Urinary bladder (tissue), 3 donors: ENCODE measurements at regions not wholly inside any gene's neighbourhood (a gene's known extent, or its start where the extent isn't known, plus 50 kb on each side); places are given as distances from the start of the nearest gene placed in this dataset.

Experiments
- DNase-seq: peaks from one replicate; pipeline ENCODE4 v3.0.0-alpha.2; 2015; ENCODE audit errors: extremely low spot score
- H3K27ac ChIP-seq: one replicate; pipeline ENCODE4 v1.5.1; 2013; ENCODE audit warnings: low read depth, mild to moderate bottlenecking, moderate library complexity
- H3K36me3 ChIP-seq: one replicate; pipeline ENCODE4 v1.6.1; 2013; ENCODE audit warnings: mild to moderate bottlenecking, moderate library complexity; ENCODE audit not compliant: insufficient read depth
- H3K4me1 ChIP-seq: one replicate; pipeline ENCODE4 v1.6.1; 2013; ENCODE audit warnings: mild to moderate bottlenecking, moderate library complexity; ENCODE audit not compliant: insufficient read depth
- H3K4me3 ChIP-seq: one replicate; pipeline ENCODE4 v1.5.1; 2013; ENCODE audit warnings: low read depth, low read length
- WGBS: extraction: QIAGEN DNeasy Blood & Tissue Kit; methylation state at CpG from one replicate; pipeline ENCODE4 v1.1.7; 2013; 5-methylcytosine and 5-hydroxymethylcytosine counted together
- donor health status: healthy with polysubstance abuse.
- donor health status: healthy.

DNA sequence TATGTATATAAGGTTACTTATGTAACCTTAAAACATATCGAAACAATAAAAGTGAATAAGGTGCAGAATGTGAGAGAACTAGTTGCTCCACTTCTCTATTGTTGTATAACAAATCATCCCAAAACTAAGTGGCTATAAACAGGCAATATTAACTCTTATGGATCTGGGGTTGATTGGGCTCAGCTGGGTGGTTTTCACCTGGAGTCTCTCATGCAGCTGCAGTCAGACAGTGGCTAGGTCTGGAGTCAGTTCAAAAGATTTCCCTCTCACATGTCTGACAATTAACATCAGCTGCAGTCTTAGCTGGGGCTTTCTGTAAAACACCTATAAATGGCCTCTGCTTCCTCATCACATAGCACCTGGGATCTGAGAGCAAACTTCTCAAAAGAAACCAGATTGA lies 288.4 kb upstream of the SASH1 start:
- Histone ChIP-seq H3K27ac (no peak overlapping the region), H3K36me3 (no peaks in the 10 kb centered on the region), H3K4me3 (no peak overlapping the region), H3K4me1 (no peaks in the 10 kb centered on the region)
- 96% methylated on average over 1 of the region's 1 CpG for WGBS
- no peak for DNase-seq

DNA sequence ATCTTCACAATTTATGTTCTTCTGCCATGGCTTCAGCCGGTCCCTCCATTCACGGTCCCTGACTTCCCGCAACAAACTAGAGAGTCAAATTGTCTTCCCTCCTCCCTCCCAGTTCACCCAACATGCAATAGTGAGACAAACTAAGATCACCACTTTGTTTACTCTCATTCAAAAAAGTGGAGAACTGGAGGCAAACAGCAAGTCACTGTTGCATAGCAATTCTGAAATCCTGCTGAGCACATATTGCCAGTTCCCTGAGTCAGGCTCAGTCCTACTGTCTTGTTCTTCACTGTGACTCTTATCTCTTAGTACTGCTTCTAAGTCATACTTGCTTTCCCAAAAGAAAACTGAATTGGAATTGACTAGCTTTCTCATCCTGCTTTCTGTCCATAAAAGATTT lies 287.2 kb upstream of the SASH1 start:
- H3K4me3 ChIP-seq = no peak overlapping the region
- H3K4me1 ChIP-seq = no peaks in the 10 kb centered on the region
- 90% methylated on average over 3 of the region's 3 CpGs for WGBS
- H3K27ac ChIP-seq = no peak overlapping the region
- no peaks in the 10 kb centered on the region for H3K36me3 ChIP-seq
- DNase-seq = no peak

DNA sequence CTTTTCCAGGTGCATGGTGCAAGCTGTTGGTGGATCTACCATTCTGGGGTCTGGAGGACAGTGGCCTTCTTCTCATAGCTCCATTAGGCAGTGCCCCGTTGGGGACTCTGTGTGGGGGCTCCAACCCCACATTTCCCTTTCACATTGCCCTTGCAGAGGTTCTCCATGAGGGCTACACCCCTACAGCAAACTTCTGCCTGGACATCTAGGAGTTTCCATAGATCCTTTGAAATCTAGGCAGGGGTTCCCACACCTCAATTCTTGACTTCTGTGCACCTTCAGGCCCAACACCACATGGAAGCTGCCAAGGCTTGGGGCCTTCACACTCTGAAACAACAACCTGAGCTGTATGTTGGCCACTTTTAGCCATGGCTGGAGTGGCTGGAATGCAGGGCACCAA lies 282.8 kb upstream of the SASH1 start:
- DNase-seq = no peak
- Histone ChIP-seq H3K4me1 (no peaks in the 10 kb centered on the region), H3K4me3 (no peak overlapping the region), H3K36me3 (no peaks in the 10 kb centered on the region), H3K27ac (no peak overlapping the region)
- WGBS = 82% methylated on average over 1 of the region's 1 CpG

DNA sequence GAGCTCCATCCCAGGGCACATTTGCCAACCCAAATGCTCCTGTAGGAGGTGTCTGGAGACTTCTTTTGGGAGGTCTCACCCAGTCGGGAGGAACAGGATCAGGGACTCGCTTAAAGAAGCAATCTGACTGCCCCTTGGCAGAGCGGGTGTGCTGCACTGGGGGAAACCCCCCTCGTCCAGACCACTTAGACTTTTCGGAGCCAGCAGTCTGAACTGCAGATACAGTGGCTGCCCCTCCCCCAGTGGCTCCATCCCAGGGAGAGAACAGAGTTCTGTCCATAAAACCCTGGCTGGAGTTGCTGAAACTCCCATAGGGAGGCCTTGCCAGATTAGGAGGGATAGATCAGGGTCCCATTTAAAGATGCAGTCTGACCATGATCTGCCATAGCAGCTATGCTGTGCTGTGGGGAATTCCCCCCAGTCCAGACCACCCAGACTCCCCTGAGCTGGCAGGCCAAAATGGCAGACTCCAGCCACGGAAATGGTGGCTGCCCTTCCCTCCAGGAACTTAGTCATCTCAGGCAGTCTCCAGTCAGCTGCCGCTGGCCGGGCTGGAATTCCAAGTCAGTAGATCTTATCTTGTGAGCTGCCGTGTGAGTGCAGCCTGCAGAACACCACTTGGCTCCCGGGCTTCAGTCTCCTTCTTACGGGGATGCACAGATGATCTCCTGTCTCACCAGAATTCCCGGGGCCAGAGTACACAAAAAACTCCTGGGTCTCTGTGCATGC lies 278.1 kb upstream of the SASH1 start:
- no peak for DNase-seq
- 43% methylated on average over 12 of the region's 12 CpGs for WGBS
- Histone ChIP-seq H3K4me3 (no peak overlapping the region), H3K36me3 (no peaks in the 10 kb centered on the region), H3K27ac (no peak overlapping the region), H3K4me1 (no peaks in the 10 kb centered on the region)

DNA sequence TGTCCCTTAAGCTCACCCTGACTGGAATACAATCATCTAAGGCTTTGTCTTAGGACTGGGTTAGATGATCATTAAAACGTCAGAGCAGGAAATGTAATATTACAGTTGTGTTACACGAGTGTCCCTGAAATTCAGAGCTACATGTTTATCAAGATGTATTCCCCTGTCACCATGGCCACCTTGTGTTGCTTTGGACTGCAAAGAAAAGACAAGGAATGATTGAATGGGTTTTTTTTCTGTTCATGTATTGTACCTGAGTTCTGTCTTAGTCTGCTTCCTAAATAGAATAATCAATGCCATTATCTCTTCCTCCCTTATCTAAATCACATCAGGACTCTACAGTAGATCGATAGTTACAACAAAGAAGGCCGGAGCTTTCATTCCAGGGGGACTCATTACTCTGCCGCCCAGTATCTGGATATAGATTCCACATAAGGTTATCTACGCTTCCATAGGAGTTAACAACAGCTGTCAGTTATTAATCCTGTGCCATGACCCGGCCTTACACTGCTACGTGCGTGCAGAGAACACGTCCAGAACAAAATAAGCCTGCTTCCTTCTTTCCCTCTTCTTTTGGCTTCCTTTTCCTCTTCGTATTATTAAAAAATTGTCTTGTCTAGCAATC lies 274.1 kb upstream of the SASH1 start:
- 52% methylated on average over 11 of the region's 11 CpGs for WGBS
- no peaks in the 10 kb centered on the region for H3K4me1 ChIP-seq
- no peak overlapping the region for H3K4me3 ChIP-seq
- H3K27ac ChIP-seq = no peak overlapping the region
- no peaks in the 10 kb centered on the region for H3K36me3 ChIP-seq
- no peak for DNase-seq

DNA sequence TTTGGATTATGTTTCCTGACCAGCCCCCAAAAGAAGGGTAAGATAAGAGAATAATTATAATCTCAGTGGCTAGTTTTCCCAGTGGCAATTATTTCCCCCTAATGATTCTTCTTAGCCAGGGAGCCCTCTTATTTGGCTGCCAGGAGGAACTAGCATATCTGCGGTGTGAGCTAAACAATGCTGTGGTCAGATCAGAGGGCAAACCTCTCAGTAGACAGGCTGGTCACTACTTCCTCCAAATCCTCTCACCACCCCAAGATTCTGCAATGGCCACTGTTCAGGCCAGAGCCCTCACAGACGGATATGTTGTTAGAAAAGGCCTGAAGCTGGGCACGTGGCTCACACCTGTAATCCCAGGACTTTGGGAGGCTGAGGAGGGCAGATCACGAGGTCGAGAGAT lies 273.4 kb upstream of the SASH1 start:
- Histone ChIP-seq H3K36me3 (no peaks in the 10 kb centered on the region), H3K27ac (no peak overlapping the region), H3K4me1 (no peaks in the 10 kb centered on the region), H3K4me3 (no peak overlapping the region)
- WGBS = 93% methylated on average over 5 of the region's 5 CpGs
- no peak for DNase-seq

DNA sequence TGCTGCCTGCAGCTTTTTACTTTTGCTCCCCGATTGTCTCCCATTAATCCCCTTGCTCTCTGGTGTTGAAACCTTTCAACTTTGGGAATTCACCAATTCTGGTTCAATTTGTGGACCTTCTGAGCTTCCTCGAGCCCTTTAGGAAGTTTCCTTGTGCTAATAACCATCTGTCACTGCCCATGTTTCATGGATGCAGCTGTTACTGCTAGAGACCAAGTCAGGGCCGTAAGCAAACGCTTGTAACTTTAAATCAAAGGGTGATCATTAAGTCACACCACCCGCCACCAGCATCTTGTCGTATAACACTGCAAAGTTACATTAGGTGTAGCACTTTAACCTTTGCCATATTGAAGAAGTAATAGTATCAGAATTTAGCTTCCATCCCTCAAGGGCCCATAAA lies 268.3 kb upstream of the SASH1 start:
- WGBS = 84% methylated on average over 6 of the region's 6 CpGs
- H3K4me3 ChIP-seq = no peak overlapping the region
- H3K4me1 ChIP-seq = no peaks in the 10 kb centered on the region
- no peaks in the 10 kb centered on the region for H3K36me3 ChIP-seq
- no peak overlapping the region for H3K27ac ChIP-seq
- no peak for DNase-seq

DNA sequence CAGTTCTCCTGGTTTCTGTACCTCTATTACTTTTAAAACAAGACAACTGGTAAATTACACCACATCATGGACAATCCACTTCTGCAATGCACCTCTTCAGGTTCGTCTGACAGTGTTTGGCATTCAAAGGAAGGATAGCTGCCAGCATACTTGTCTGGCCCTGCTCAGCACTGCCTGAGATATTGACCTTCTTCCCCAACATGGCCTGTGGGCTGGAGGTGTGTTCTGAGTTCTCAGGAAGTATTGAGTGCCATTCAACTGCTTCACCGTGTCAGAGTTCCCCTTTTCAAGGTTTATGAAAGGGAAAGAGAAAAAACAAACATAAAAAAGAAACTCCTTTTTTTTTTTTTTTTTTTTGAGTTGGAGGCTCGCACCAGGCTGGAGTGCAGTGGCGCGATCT lies 267.9 kb upstream of the SASH1 start:
- Histone ChIP-seq H3K4me1 (no peaks in the 10 kb centered on the region), H3K36me3 (no peaks in the 10 kb centered on the region), H3K27ac (no peak overlapping the region), H3K4me3 (no peak overlapping the region)
- WGBS = 82% methylated on average over 5 of the region's 5 CpGs
- no peak for DNase-seq

DNA sequence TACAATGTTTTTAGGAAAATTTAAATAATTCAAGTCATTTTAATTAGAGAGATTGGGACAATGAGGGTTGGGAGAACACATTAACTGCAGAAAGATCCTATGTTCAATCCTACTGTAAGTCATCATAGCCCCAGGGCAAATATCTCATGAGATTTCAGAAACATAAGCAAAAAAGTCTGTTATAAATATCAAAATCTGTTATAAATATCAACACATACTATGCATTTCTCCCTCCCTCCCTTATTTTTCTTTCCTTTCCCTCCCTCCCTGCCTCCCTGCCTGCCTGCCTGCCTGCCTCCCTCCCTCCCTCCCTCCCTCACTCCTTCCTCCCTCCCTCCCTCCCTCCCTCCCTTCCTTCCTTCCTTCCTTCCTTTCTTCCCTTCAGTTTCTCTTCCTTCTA lies 267.3 kb upstream of the SASH1 start:
- H3K4me3 ChIP-seq = no peak overlapping the region
- DNase-seq = no peak
- H3K4me1 ChIP-seq = no peaks in the 10 kb centered on the region
- H3K27ac ChIP-seq = no peak overlapping the region
- no peaks in the 10 kb centered on the region for H3K36me3 ChIP-seq

DNA sequence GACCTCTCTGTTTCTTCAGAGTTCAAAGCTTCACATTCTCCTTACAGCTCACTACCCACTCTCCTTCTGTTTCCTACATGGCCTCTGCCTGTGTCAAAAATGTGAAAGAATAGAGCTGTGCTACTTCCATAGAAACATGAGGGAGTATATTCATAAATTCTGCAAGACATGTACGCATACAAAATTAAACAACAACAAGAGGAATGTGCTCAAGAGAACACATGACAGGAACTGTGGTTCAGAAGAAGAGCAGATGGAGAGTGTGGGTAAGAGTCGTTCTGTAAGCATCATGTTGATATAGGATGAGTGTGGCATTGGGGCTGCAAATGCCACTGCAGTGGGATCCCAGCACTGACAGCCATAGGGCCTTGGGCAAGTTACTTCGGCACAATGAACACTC lies 266.6 kb upstream of the SASH1 start:
- H3K4me3 ChIP-seq = no peak overlapping the region
- no peak overlapping the region for H3K27ac ChIP-seq
- H3K36me3 ChIP-seq = no peaks in the 10 kb centered on the region
- DNase-seq = no peak
- WGBS = 88% methylated on average over 3 of the region's 3 CpGs
- no peaks in the 10 kb centered on the region for H3K4me1 ChIP-seq

DNA sequence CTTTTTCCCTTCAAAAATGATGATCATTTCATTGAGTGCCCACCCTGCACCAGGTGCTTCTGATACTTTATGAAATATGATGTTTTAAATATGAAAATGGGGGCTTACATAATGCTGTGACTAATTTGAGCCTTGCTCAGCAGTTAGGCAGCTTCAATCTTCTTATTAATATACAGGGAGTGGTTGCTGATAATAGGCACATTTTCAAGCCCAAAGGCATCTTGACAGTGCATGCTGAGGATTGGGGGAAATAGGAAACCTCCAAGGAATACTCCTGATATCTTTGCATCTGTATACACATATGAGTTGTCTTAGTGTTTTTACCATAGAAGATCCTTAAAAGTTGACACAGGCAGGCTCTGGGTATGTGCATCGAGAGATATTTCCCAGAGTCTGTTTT lies 262.3 kb upstream of the SASH1 start:
- DNase-seq = no peak
- Histone ChIP-seq H3K27ac (no peak overlapping the region), H3K36me3 (no peaks in the 10 kb centered on the region), H3K4me3 (no peak overlapping the region), H3K4me1 (no peaks in the 10 kb centered on the region)
- WGBS = 95% methylated on average over 1 of the region's 1 CpG

DNA sequence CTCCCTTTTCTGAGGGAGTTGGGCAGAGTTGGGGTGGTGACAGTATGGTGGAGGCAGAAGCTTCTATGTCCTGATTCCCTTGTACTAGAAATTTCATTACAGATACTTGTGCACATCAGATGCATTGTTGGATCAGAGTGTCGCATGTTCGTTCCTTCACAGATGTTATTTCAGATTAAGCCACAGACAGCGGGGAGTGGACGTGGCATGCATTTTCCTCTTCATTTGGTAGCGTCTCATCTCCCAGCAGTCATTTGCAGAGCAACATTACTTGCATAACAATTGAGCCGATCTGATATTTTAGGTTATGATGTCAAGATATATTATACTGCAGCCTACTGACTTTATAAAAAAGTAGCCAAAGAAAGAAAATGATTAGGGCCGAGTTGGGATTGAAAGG lies 261.6 kb upstream of the SASH1 start:
- Histone ChIP-seq H3K4me1 (no peaks in the 10 kb centered on the region), H3K36me3 (no peaks in the 10 kb centered on the region), H3K4me3 (no peak overlapping the region), H3K27ac (no peak overlapping the region)
- DNase-seq = no peak
- WGBS = 92% methylated on average over 7 of the region's 7 CpGs

DNA sequence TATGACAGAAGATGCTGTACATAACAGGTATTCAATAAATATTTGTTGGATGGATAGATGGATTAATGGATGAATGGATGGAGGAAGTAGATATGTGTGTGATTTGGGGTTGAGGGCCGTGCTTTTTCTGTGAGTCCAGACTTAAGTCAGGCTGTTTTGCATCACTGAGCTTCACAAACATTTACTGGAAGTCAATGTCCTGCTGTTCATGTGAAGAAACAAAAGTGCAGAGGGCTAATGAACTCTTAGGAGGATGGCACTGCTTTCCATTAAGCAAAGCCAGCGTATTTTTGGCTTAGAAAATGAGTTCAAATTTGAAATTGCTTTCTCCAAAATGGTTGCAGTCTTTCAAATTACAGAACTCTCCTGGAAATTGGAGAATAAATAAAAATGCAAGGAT lies 260.6 kb upstream of the SASH1 start:
- H3K4me3 ChIP-seq = no peak overlapping the region
- no peaks in the 10 kb centered on the region for H3K36me3 ChIP-seq
- no peak overlapping the region for H3K27ac ChIP-seq
- DNase-seq = no peak
- H3K4me1 ChIP-seq = no peaks in the 10 kb centered on the region
- 42% methylated on average over 2 of the region's 2 CpGs for WGBS

DNA sequence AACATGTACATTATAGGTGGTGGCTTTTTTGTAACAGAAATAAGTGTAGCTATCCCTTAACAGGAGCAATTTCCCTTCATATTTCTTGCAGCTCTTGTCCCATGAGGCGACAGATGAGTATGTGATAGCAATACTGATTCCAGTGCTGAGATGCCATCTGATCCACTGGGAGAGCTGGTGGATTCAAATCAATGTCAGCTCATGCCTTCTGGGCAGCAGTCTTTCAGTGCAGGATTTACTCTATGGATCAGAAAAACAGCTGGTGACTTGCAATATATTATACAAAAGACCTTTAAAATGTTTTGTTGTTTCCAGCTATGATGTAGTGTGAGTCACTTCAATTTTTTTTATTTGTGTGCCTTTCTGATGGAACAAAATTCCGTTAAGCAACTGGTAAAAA lies 259.9 kb upstream of the SASH1 start:
- 77% methylated on average over 2 of the region's 2 CpGs for WGBS
- Histone ChIP-seq H3K4me3 (no peak overlapping the region), H3K36me3 (no peaks in the 10 kb centered on the region), H3K27ac (no peak overlapping the region), H3K4me1 (no peaks in the 10 kb centered on the region)
- DNase-seq = no peak
